Hepatocyte (in vitro differentiated cells): ENCODE measurements at regions not wholly inside any gene's neighbourhood (a gene's known extent, or its start where the extent isn't known, plus 50 kb on each side); places are given as distances from the start of the nearest gene placed in this dataset.

Source experiments
- EZH2 ChIP-seq: fragments of 200-600 bp; sonication (generic); IDR thresholded peaks from 2 replicates; pipeline ENCODE4 v1.6.1; 2016; ENCODE audit warnings: antibody characterized with exemption, mild to moderate bottlenecking, borderline replicate concordance
- EZH2phosphoT487 ChIP-seq: fragments of 200-600 bp; sonication (generic); IDR thresholded peaks from one replicate; pipeline ENCODE4 v1.6.1; 2018; ENCODE audit warnings: antibody characterized with exemption, mild to moderate bottlenecking, low read depth, moderate library complexity; ENCODE audit not compliant: unreplicated experiment, severe bottlenecking
- TF ChIP-seq, protein P1 (sequence below): fragments of 200-600 bp; sonication (generic); IDR thresholded peaks from 2 replicates; pipeline ENCODE4 v1.5.1; 2016; ENCODE audit warnings: antibody characterized with exemption, mild to moderate bottlenecking; ENCODE audit not compliant: poor library complexity

- TF ChIP-seq, protein P1, sequence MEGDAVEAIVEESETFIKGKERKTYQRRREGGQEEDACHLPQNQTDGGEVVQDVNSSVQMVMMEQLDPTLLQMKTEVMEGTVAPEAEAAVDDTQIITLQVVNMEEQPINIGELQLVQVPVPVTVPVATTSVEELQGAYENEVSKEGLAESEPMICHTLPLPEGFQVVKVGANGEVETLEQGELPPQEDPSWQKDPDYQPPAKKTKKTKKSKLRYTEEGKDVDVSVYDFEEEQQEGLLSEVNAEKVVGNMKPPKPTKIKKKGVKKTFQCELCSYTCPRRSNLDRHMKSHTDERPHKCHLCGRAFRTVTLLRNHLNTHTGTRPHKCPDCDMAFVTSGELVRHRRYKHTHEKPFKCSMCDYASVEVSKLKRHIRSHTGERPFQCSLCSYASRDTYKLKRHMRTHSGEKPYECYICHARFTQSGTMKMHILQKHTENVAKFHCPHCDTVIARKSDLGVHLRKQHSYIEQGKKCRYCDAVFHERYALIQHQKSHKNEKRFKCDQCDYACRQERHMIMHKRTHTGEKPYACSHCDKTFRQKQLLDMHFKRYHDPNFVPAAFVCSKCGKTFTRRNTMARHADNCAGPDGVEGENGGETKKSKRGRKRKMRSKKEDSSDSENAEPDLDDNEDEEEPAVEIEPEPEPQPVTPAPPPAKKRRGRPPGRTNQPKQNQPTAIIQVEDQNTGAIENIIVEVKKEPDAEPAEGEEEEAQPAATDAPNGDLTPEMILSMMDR = no peak
- TF ChIP-seq EZH2 = no peak
- TF ChIP-seq EZH2phosphoT487 = no peak
Observed at GRCh38 chr11:116221351-116221750, 551.4 kb downstream of the BUD13 start.
